Activated T-helper 1 cell treated with anti-CD3 and anti-CD28 coated beads, Interleukin-2, amount 50 U/mL, for 16 hours (primary cell): ENCODE measurements at regions not wholly inside any gene's neighbourhood (a gene's known extent, or its start where the extent isn't known, plus 50 kb on each side); places are given as distances from the start of the nearest gene placed in this dataset.

ENCODE experiments used
- DNase-seq, 2 donors: peaks; one replicate each; pipeline ENCODE4 v3.0.0-alpha.2; 2020; ENCODE audit warnings: low read depth in 1 of 2, low spot score in 1 of 2

DNA sequence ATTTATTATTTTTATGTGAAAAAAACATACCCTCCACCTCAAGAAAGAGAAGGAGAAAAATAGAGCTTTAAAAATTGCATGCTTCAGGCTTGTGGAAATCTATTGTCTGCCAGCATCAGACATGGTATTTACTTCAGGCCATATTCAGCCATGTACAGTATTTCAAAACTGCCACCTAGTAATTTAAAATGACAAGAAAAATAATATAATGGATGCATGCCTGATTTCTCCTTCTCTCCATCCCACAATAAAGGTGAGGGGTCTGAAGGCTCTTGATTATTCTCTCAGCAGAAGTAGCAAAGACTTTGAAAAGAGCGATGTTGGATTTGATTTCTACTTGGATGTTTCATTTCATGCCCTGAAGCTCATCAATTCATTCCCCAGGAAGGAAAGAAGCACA lies 250.7 kb downstream of the TBC1D4 start:
- DNase-seq = no peak

GRCh38 chr13:75226733-75227435 lies 255.1 kb downstream of the TBC1D4 start:
- no peak for DNase-seq

DNA sequence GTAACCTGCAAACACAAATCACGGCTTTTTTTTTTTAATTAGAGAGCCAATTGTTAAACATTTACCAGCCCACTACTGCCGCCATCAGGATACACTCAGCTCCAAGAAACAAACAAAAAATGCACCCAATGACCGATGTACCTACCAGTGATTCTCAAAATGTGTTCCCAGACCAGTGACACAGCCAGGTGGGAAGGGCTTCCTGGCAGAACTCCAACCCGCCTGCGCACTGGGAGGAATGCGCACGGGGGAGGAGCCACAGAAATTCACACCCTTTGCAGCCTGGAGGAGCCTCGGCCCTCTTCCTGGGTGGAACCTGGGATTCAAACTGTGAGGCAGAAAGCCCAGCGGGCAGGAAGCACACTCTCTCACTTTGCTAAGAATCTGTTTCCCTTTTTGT lies 255.9 kb downstream of the TBC1D4 start:
- no peak for DNase-seq

- no peak for DNase-seq
Measured at GRCh38 chr13:75225288-75226032, 256.5 kb downstream of the TBC1D4 start.

DNA sequence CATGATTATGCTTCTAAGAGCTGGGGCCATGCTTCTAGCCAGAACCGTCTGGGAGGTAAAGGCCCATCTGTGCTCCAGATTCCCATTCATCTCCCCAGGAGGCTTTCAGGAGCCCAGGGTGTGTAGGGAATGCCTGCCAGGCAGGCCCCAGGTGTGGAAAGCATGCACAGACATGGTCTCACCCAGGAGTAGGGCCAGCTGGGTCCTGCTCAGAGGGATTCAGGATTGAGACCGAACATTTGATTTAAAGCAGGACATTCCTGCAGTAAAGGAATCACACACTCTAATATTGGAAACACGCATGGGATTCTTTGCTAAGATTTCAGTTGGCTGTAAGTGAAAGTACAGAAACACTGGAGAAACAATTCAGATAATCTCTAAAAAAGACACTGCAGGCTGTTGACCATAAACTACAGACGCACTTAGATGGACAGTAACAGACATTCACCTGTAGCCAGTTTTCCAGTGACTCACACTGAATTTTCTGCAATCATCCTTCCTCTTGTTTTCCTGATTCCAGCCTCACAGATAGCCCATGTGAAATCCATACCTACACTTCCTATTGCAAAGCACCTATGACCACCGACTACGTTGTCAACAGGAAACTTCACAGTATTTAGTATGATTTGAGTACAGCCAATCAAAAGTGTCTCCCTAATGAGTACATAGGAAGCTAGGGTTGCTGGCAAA lies 257.8 kb downstream of the TBC1D4 start:
- no peak for DNase-seq

GRCh38 chr13:75222031-75222430 lies 259.9 kb downstream of the TBC1D4 start:
- no peak for DNase-seq

- DNase-seq = no peak
Measured at GRCh38 chr13:75220861-75221260, 261.1 kb downstream of the TBC1D4 start.

- no peak for DNase-seq
Measured at GRCh38 chr13:75220238-75220542, 261.8 kb downstream of the TBC1D4 start.

DNA sequence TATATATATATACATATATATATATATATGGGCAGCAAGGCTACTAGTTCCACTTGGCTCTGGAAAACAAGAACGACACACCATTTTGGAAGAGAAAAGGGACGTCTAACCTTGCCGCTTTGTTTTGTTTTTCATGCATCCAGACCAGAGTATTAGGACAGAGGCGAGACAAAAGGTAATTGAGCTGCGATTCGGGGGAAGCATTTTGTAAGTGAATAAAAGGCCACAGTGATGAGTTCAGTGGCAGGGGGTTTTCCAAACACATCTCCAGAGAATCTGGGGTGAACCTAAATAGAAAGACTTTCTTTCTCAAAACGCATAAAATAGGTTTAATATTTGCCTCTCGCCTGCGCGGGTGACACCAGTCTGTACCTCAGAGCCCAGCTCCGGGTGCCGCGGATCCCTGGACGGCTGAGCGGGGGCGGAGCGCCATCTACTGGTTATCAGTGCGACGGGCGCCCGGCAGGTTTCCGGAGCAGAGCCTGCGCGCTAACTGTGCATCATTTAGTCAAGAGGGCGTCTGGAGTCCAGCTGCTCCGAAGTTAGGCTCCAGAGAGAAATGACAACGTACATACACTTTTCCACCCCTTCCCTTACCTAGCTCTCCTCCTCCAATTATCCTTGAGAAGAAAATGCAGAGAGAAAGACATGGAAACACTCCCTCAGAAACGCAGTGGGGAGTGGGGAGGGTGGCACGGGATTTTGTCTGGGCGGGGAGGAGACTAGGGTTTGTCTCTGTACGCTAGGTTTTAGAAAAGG lies 262.3 kb downstream of the TBC1D4 start:
- DNase-seq = peak; percentile 77 to 78

- DNase-seq = no peak
Measured at GRCh38 chr13:75217949-75218348, 264.0 kb downstream of the TBC1D4 start.

DNA sequence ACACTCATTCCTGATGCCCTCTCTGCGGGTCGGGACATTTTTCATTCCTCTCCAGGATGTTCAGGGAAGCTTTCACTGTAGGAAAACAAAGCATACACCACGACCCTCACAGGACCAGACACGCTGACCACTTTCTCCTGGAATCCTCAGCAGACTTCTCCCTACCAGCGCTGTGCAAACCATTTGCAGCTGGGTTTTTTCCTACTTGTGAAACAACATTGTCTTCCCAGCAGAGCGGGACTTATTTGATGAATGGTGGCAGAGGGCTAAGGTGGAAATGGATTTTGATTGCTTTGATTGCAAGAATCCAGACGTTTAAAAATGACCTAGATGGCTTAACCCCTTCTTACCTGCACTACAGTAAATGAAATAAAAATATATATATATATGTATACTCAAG lies 265.9 kb downstream of the TBC1D4 start:
- DNase-seq = no peak

- no peak for DNase-seq
Measured at GRCh38 chr13:75214846-75215245, 267.1 kb downstream of the TBC1D4 start.

GRCh38 chr13:75202981-75203380 lies 279.0 kb downstream of the TBC1D4 start:
- DNase-seq = no peak

- DNase-seq = no peak
Measured at GRCh38 chr13:75197803-75198202, 284.2 kb downstream of the TBC1D4 start.

GRCh38 chr13:75196147-75196837 lies 285.7 kb downstream of the TBC1D4 start:
- no peak for DNase-seq

DNA sequence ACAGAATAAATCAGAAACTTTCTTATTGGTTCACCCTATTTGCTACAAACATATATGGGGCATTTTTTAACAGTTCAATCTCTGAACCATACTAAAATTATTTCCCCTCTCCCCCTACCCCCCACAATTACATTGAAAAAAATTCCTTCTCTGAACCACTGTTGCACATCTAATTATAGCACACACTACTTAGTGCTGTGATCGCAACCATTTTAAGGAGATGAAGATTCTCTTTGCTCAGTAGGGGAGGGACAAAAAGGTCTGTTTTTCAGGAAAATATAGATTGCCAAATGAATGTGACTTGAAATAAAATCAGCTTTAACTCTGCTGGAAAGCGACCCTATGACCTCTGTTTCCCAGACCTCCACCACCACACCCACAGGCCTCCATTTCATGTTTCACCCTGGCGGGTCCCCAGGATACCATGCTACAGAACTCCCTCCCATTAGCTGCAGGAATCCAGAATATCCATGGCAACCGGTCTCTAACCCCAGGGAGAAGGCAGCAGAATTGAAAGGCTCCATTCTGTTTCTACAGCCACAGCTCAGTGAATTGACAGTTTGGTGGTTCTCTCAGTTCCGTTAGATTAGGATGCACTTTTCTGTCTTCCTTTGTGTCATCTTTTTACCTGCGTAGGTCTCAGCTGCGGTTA lies 286.3 kb downstream of the TBC1D4 start:
- no peak for DNase-seq

GRCh38 chr13:75194717-75195462 lies 287.1 kb downstream of the TBC1D4 start:
- no peak for DNase-seq

GRCh38 chr13:75186379-75186778 lies 295.6 kb downstream of the TBC1D4 start:
- DNase-seq = no peak

DNA sequence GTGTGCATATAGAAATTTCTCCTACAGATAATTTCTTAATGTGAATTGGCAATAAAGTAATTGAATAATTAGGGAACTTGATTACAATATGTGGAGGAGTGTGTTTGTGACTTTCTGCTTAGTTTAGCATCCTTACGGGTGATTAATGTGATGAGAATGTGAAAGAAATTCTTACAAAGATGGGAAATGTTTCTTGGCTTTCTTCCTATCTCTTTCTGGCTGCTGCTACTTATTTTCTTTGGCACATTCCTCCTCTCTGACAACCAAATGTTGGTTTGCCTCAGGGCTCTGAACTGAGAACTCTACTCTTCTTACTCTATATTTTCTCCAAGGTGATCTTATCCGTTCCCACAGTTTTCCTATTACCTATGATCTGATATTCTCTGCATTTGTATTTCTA lies 300.1 kb downstream of the TBC1D4 start:
- no peak for DNase-seq
